CD14-positive monocyte (primary cell): ENCODE measurements at regions not wholly inside any gene's neighbourhood (a gene's known extent, or its start where the extent isn't known, plus 50 kb on each side); places are given as distances from the start of the nearest gene placed in this dataset.

ENCODE experiments used
- DNase-seq, 3 donors: peaks; one replicate each; pipeline ENCODE4 v3.0.0-alpha.2; 2011 to 2022
- H2AFZ ChIP-seq: 2 replicates; pipeline ENCODE4 v1.6.0; 2012; ENCODE audit warnings: mild to moderate bottlenecking, low read depth, low read length, inconsistent platforms; ENCODE audit not compliant: insufficient read depth, poor library complexity, severe bottlenecking
- H3K27ac ChIP-seq, 2 donors: 1 replicate in 1 of 2; 2 replicates in 1 of 2; pipeline ENCODE4 v1.5.1; 2012 to 2013; ENCODE audit warnings: low read length in 2 of 2, control low read depth in 1 of 2, inconsistent platforms in 1 of 2, low read depth in 1 of 2, mild to moderate bottlenecking in 1 of 2
- H3K27me3 ChIP-seq, 2 donors: one replicate each; pipeline versions ENCODE4 v1.6.0 to v1.6.1; 2011 to 2013; ENCODE audit warnings: low read length in 2 of 2; ENCODE audit not compliant: control insufficient read depth in 2 of 2, insufficient read depth in 2 of 2
- H3K36me3 ChIP-seq, 2 donors: replicated peaks in 1 of 2; 1 replicate in 1 of 2; 2 replicates in 1 of 2; pipeline versions ENCODE4 v1.5.1 to v1.6.1; 2012 to 2013; ENCODE audit warnings: low read length in 2 of 2, control low read depth in 1 of 2, inconsistent platforms in 1 of 2, mild to moderate bottlenecking in 1 of 2; ENCODE audit not compliant: insufficient read depth in 2 of 2, control insufficient read depth in 1 of 2
- H3K4me1 ChIP-seq, 2 donors: 1 replicate in 1 of 2; 2 replicates in 1 of 2; pipeline versions ENCODE4 v1.5.1 to v1.6.1; 2012 to 2013; ENCODE audit warnings: low read length in 2 of 2, control low read depth in 1 of 2, inconsistent platforms in 1 of 2, mild to moderate bottlenecking in 1 of 2, moderate library complexity in 1 of 2; ENCODE audit not compliant: insufficient read depth in 2 of 2, control insufficient read depth in 1 of 2
- H3K4me2 ChIP-seq: replicated peaks from 2 replicates; pipeline ENCODE3; 2012; ENCODE audit warnings: low read length, moderate library complexity, mild to moderate bottlenecking; ENCODE audit not compliant: poor library complexity, severe bottlenecking; ENCODE audit errors: extremely low read depth
- H3K4me3 ChIP-seq, 3 experiments: fragments of 200-600 bp in 1 of 3; sonication (generic) in 1 of 3; replicated peaks in 1 of 3; 1 replicate in 2 of 3; 2 replicates in 1 of 3; pipeline ENCODE4 v1.5.1; 2011 to 2013; ENCODE audit warnings: low read length in 3 of 3, mild to moderate bottlenecking in 3 of 3, control low read depth in 2 of 3, low read depth in 2 of 3, inconsistent platforms in 1 of 3, moderate library complexity in 1 of 3
- H3K79me2 ChIP-seq: 2 replicates; pipeline ENCODE4 v1.6.0; 2012; ENCODE audit warnings: mild to moderate bottlenecking, control low read depth, inconsistent platforms, low read length, moderate library complexity; ENCODE audit not compliant: insufficient read depth
- H3K9ac ChIP-seq: 2 replicates; pipeline ENCODE4 v1.6.0; 2017; ENCODE audit warnings: low read length, mild to moderate bottlenecking; ENCODE audit not compliant: insufficient read depth, poor library complexity, severe bottlenecking
- H3K9me3 ChIP-seq, 2 donors: replicated peaks in 1 of 2; 1 replicate in 1 of 2; 2 replicates in 1 of 2; pipeline versions ENCODE4 v1.5.1 to v1.6.1; 2012 to 2013; ENCODE audit warnings: low read length in 2 of 2, control low read depth in 1 of 2; ENCODE audit not compliant: control insufficient read depth in 1 of 2, insufficient read depth in 1 of 2
- H4K20me1 ChIP-seq: 2 replicates; pipeline ENCODE4 v1.6.0; 2012; ENCODE audit warnings: mild to moderate bottlenecking, low read length, control low read depth, moderate library complexity; ENCODE audit not compliant: insufficient read depth
- H3K27ac Mint-ChIP-seq, 7 donors: one replicate each; pipeline ENCODE4 v1.8.0; 2020; ENCODE audit warnings: mild to moderate bottlenecking in 7 of 7, mixed read lengths in 7 of 7, moderate library complexity in 6 of 7, inconsistent platforms in 2 of 7
- H3K27me3 Mint-ChIP-seq, 3 donors: one replicate each; pipeline ENCODE4 v1.8.0; 2021 to 2022; ENCODE audit warnings: low read depth in 3 of 3, mild to moderate bottlenecking in 3 of 3, mixed read lengths in 3 of 3, moderate library complexity in 3 of 3, inconsistent platforms in 1 of 3
- H3K36me3 Mint-ChIP-seq, 2 donors: one replicate each; pipeline ENCODE4 v1.8.0; 2020; ENCODE audit warnings: mixed read lengths in 2 of 2, inconsistent platforms in 1 of 2, mild to moderate bottlenecking in 1 of 2
- H3K4me1 Mint-ChIP-seq: one replicate; pipeline ENCODE4 v1.8.0; 2020; ENCODE audit warnings: mild to moderate bottlenecking, mixed read lengths
- H3K4me3 Mint-ChIP-seq, 2 donors: one replicate each; pipeline ENCODE4 v1.8.0; 2020; ENCODE audit warnings: mild to moderate bottlenecking in 2 of 2, mixed read lengths in 2 of 2, moderate library complexity in 1 of 2
- H3K9me3 Mint-ChIP-seq, 7 donors: one replicate each; pipeline ENCODE4 v1.8.0; 2020 to 2022; ENCODE audit warnings: mixed read lengths in 7 of 7, mild to moderate bottlenecking in 6 of 7, moderate library complexity in 6 of 7, inconsistent platforms in 2 of 7
- WGBS: methylation state at CpG from one replicate; pipeline ENCODE4 v1.1.5; 2013; ENCODE audit warnings: missing lambda C conversion rate; ENCODE audit not compliant: insufficient coverage; 5-methylcytosine and 5-hydroxymethylcytosine counted together
- intact Hi-C, 2 donors: fragments of 100-400 bp; cut with micrococcal nuclease; formaldehyde crosslinking; loops; one replicate each; pipeline versions ENCODE4 v1.15.0 to v1.15.1; 2023
- TF ChIP-seq, protein P1 (sequence below): fragments of 200-600 bp; IDR thresholded peaks from one replicate; pipeline ENCODE4 v1.8.0; 2022; ENCODE audit warnings: antibody characterized with exemption, mild to moderate bottlenecking

DNA sequence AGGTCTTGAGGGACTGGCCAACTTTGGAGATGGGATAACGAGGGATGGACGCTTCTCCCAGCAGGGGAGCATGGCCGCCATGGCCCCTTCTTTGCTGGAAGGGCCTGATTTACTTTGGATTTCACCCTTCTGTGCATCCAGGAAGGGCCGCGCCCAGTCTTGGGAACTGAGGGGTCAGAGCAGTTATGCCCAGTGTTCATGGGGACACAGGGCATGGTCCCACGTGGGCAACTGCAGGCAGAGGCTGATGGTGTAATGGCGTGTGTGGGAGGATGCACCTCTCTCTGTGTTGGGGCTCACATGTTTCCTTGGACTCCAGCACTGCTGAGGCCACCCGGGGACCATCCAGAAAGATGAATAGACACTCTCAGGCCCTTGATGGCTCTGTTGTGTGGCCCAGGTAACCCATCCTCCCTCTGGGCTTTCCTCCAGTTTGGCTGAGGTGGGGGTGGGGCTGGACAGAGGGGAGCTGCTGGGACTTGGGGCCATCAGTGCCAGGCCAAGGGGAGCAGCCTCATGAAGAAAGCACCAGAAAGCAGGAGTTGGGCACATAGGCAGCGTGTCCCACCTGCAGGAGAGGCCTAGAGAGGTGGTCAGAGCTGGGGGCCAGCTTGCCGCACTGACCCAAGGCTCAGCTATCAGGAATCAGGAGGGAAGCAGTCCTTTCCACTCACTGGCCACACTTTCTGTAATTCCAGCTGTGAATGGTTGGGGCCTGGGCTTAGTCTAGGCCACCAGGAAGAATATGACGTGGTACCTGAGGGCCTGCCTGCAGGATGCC is 1033.9 kb downstream of the TBC1D22A start:
- Mint-ChIP-seq H3K27me3 (peaks cover 0 to 6% (median 0%) of the 10 kb centered on the region in 3 donors), H3K4me3 (no peak overlapping the region), H3K4me1 (no peaks in the 10 kb centered on the region), H3K9me3 (peaks cover 0 to 12% (median 5%) of the 10 kb centered on the region in 7 donors), H3K27ac (no peak overlapping the region), H3K36me3 (no peaks in the 10 kb centered on the region)
- no peaks in the 10 kb centered on the region for H3K27me3 ChIP-seq
- no peak overlapping the region for H3K9ac ChIP-seq
- no peaks in the 10 kb centered on the region for H4K20me1 ChIP-seq
- intact Hi-C loops = no loop called here
- TF ChIP-seq, protein P1, sequence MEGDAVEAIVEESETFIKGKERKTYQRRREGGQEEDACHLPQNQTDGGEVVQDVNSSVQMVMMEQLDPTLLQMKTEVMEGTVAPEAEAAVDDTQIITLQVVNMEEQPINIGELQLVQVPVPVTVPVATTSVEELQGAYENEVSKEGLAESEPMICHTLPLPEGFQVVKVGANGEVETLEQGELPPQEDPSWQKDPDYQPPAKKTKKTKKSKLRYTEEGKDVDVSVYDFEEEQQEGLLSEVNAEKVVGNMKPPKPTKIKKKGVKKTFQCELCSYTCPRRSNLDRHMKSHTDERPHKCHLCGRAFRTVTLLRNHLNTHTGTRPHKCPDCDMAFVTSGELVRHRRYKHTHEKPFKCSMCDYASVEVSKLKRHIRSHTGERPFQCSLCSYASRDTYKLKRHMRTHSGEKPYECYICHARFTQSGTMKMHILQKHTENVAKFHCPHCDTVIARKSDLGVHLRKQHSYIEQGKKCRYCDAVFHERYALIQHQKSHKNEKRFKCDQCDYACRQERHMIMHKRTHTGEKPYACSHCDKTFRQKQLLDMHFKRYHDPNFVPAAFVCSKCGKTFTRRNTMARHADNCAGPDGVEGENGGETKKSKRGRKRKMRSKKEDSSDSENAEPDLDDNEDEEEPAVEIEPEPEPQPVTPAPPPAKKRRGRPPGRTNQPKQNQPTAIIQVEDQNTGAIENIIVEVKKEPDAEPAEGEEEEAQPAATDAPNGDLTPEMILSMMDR = no peak
- WGBS = 91% methylated on average over 10 of the region's 11 CpGs
- no peaks in the 10 kb centered on the region for H3K4me1 ChIP-seq
- no peak overlapping the region for H3K27ac ChIP-seq
- H2AFZ ChIP-seq = no peak overlapping the region
- H3K9me3 ChIP-seq = peaks cover 0 to 16% of the 10 kb centered on the region in 2 donors
- no peak overlapping the region for H3K4me3 ChIP-seq
- H3K36me3 ChIP-seq = no peaks in the 10 kb centered on the region
- no peak for DNase-seq
- H3K4me2 ChIP-seq = no peak overlapping the region
- no peaks in the 10 kb centered on the region for H3K79me2 ChIP-seq

DNA sequence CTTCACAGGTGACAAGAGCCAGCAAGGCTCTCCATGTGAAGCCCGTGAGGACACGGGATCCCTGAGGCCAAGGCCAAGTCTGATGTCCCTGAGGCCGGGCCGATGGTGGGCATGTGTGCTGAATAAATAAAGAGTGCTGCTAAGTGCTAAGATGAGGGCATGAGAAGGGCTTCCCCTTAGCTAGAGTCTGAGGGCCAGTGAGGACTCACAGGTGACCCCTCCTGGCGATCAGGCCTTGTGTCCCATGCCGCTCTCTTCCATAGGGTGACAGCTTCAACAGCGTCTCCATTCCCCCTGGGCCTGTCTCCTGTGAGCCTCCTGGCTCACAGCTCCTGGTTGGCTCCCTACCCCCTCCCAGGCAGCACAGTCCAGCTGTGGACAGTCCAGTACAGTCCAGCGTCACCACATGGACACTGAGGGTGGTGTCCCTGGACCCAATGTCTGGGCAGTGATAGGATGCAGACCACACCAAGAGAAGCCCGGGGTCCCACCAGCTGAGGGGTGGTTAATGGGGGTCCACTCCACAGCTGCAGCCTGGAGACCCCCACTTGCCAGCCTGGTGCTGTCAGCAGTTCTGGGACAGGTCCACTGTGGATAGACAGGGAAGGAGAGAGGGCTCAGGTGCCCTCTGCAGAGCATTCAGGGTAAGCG is 1033.2 kb downstream of the TBC1D22A start:
- no peak overlapping the region for H3K4me2 ChIP-seq
- no peaks in the 10 kb centered on the region for H3K4me1 ChIP-seq
- H4K20me1 ChIP-seq = no peaks in the 10 kb centered on the region
- no peaks in the 10 kb centered on the region for H3K36me3 ChIP-seq
- H3K9me3 ChIP-seq = peaks cover 0 to 16% of the 10 kb centered on the region in 2 donors
- Mint-ChIP-seq H3K4me3 (no peak overlapping the region), H3K9me3 (peaks cover 0 to 12% (median 5%) of the 10 kb centered on the region in 7 donors), H3K36me3 (no peaks in the 10 kb centered on the region), H3K27ac (no peak overlapping the region), H3K4me1 (no peaks in the 10 kb centered on the region), H3K27me3 (peaks cover 0 to 5% (median 0%) of the 10 kb centered on the region in 3 donors)
- H3K79me2 ChIP-seq = no peaks in the 10 kb centered on the region
- WGBS = 93% methylated on average over 9 of the region's 10 CpGs
- TF ChIP-seq, protein P1 = no peak
- no peak overlapping the region for H2AFZ ChIP-seq
- H3K4me3 ChIP-seq = no peak overlapping the region
- no peak overlapping the region for H3K27ac ChIP-seq
- no peaks in the 10 kb centered on the region for H3K27me3 ChIP-seq
- DNase-seq = no peak
- intact Hi-C loops = no loop called here
- H3K9ac ChIP-seq = no peak overlapping the region
